Prostate gland (tissue), 2 donors: ENCODE measurements at regions not wholly inside any gene's neighbourhood (a gene's known extent, or its start where the extent isn't known, plus 50 kb on each side); places are given as distances from the start of the nearest gene placed in this dataset.

ENCODE experiments used
- CTCF ChIP-seq, 4 experiments: fragments of 200-600 bp in 2 of 4; fragments of 450-650 bp in 2 of 4; sonication (generic) in 2 of 4; IDR thresholded peaks; 1 replicate in 3 of 4; 2 replicates in 1 of 4; pipeline ENCODE4 v1.5.1; 2016 to 2019; ENCODE audit warnings: antibody characterized with exemption in 4 of 4, mild to moderate bottlenecking in 2 of 4, moderate library complexity in 2 of 4
- POLR2AphosphoS5 ChIP-seq: sonication (generic); formaldehyde crosslinking; IDR thresholded peaks from one replicate; pipeline ENCODE4 v1.6.1; 2017; ENCODE audit warnings: antibody characterized with exemption

- TF ChIP-seq CTCF (IDR thresholded peaks at IDR 0.05) (no peak), POLR2AphosphoS5 (no peak)
Measured at GRCh38 chr5:69000949-69001348, 92.9 kb upstream of the SLC30A5 start.
